Thyroid gland (tissue), 4 donors: ENCODE measurements at regions not wholly inside any gene's neighbourhood (a gene's known extent, or its start where the extent isn't known, plus 50 kb on each side); places are given as distances from the start of the nearest gene placed in this dataset.

ENCODE experiments used
- DNase-seq, 2 donors: peaks; one replicate each; pipeline ENCODE4 v3.0.0-alpha.2; 2019
- H3K27ac ChIP-seq, 3 donors: fragments of 200-600 bp; sonication (generic); 1 replicate in 2 of 3; 2 replicates in 1 of 3; pipeline ENCODE4 v1.5.1; 2016 to 2019; ENCODE audit warnings: mild to moderate bottlenecking in 1 of 3, moderate library complexity in 1 of 3
- H3K27me3 ChIP-seq: fragments of 200-600 bp; sonication (generic); one replicate; pipeline ENCODE4 v1.5.1; 2019
- H3K36me3 ChIP-seq, 2 donors: fragments of 200-600 bp; sonication (generic); one replicate each; pipeline ENCODE4 v1.5.1; 2016 to 2019
- H3K4me1 ChIP-seq, 2 donors: fragments of 200-600 bp; sonication (generic); one replicate each; pipeline ENCODE4 v1.5.1; 2017 to 2019
- H3K4me3 ChIP-seq, 3 donors: fragments of 200-600 bp; sonication (generic); replicated peaks in 1 of 3; 1 replicate in 2 of 3; 2 replicates in 1 of 3; pipeline ENCODE4 v1.5.1; 2016; ENCODE audit warnings: mild to moderate bottlenecking in 1 of 3
- H3K9me3 ChIP-seq: fragments of 200-600 bp; sonication (generic); one replicate; pipeline ENCODE4 v1.5.1; 2017
- POLR2A ChIP-seq, 2 donors: fragments of 450-650 bp; IDR thresholded peaks; one replicate each; pipeline ENCODE4 v1.6.1; 2017; ENCODE audit warnings: antibody characterized with exemption in 2 of 2, mild to moderate bottlenecking in 2 of 2, moderate library complexity in 1 of 2
- WGBS, 2 donors: methylation state at CpG; one replicate each; pipeline ENCODE4 v1.1.5; 2017; 5-methylcytosine and 5-hydroxymethylcytosine counted together
- intact Hi-C: fragments of 100-400 bp; cut with DNase I; formaldehyde crosslinking; loops from one replicate; pipeline ENCODE4 v1.15.1; 2023
- TF ChIP-seq, protein P1 (sequence below), 6 experiments: fragments of 200-600 bp in 3 of 6; fragments of 450-650 bp in 3 of 6; sonication (generic) in 3 of 6; IDR thresholded peaks; one replicate each; pipeline ENCODE4 v1.5.1; 2016 to 2019; ENCODE audit warnings: antibody characterized with exemption in 6 of 6, mild to moderate bottlenecking in 2 of 6, inconsistent platforms in 1 of 6, moderate library complexity in 1 of 6

DNA sequence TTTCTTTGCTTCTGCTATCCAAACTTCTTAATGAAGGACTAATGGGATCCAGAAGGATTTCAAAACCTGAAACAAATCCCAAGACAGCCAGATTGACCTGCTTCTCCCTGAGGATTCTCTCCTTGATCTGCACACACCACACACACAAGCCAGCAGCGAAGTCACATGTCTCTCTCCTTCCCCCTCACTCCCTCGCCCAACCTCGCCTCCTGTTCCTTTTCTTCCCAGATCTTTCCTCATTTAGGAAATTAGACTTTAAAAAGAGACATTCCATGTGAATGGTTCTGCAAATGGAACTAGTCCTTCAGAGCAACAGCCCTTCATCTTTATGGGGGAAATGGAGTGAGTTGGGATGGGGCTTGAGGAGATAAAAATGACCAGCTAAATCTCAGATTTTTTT, 639.1 kb upstream of the SETBP1 start:
- no peak for DNase-seq

DNA sequence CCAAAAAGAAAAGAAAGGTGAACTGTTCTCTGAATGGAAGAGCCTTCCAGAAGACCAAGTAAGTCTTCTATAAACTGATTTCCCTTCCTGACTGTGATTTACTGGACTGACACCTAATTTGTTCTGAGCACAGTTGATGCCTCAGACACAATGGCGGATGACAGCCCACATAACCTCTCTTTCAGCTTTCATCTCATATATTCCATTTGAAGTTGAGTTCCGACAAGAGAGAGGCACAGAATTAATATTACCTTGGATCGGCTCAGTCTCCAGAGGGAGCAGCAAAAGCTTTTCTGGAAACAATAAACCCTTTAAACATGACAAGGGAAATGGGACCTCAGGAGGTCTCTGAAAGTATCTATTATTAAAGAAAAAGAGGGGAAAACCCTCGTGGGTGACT, 638.7 kb upstream of the SETBP1 start:
- 72% methylated on average over 4 of the region's 4 CpGs for WGBS, 2 donors

More for the DNA sequence above, 639.1 kb upstream of the SETBP1 start:
- intact Hi-C loops: no loop called here
- H3K9me3 ChIP-seq: no peaks in the 10 kb centered on the region
- no peaks in the 10 kb centered on the region for H3K4me1 ChIP-seq
- no peak overlapping the region for H3K4me3 ChIP-seq
- WGBS, 2 donors: 86 to 90% methylated on average over 3 of the region's 3 CpGs
- H3K36me3 ChIP-seq: no peaks in the 10 kb centered on the region
- H3K27me3 ChIP-seq: no peaks in the 10 kb centered on the region
- H3K27ac ChIP-seq: no peak overlapping the region
- TF ChIP-seq, protein P1, sequence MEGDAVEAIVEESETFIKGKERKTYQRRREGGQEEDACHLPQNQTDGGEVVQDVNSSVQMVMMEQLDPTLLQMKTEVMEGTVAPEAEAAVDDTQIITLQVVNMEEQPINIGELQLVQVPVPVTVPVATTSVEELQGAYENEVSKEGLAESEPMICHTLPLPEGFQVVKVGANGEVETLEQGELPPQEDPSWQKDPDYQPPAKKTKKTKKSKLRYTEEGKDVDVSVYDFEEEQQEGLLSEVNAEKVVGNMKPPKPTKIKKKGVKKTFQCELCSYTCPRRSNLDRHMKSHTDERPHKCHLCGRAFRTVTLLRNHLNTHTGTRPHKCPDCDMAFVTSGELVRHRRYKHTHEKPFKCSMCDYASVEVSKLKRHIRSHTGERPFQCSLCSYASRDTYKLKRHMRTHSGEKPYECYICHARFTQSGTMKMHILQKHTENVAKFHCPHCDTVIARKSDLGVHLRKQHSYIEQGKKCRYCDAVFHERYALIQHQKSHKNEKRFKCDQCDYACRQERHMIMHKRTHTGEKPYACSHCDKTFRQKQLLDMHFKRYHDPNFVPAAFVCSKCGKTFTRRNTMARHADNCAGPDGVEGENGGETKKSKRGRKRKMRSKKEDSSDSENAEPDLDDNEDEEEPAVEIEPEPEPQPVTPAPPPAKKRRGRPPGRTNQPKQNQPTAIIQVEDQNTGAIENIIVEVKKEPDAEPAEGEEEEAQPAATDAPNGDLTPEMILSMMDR (IDR thresholded peaks at IDR 0.05): no peak
- no peak for TF ChIP-seq POLR2A (IDR thresholded peaks at IDR 0.05)

DNA sequence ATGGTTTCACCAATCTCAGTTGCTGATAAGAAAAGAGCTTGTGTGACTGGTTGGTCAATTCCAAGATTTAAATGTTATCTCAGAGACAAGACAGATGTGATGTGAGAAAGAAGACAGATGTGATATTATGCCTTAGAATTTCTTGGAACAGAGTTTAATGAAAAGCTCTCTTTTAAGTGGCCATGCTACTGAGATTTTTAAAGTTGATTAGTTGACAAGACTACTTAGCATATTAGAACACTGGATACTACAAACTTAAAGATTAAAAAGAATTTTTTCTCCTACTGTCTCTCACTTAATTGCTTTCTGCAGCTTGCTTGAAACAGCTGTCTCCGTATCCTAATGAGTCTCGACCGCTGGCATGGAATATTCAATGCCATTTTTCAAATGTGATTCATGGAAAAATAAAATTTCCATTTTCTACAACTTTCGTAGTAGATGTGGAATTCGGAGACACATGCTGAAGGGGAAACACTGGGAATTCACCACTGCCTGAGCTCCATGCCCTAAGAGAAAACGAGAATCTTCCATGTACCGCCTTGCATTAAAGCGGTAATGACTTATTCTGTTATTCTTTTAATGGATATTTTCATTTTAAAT, 634.2 kb upstream of the SETBP1 start:
- no peaks in the 10 kb centered on the region for H3K4me1 ChIP-seq
- TF ChIP-seq, protein P1 (IDR thresholded peaks at IDR 0.05): no peak
- no peak for TF ChIP-seq POLR2A (IDR thresholded peaks at IDR 0.05)
- H3K9me3 ChIP-seq: no peaks in the 10 kb centered on the region
- intact Hi-C loops: no loop called here
- no peaks in the 10 kb centered on the region for H3K27me3 ChIP-seq
- no peak overlapping the region for H3K4me3 ChIP-seq
- no peak for DNase-seq
- H3K27ac ChIP-seq: no peak overlapping the region
- no peaks in the 10 kb centered on the region for H3K36me3 ChIP-seq
- WGBS, 2 donors: 91 to 94% methylated on average over 8 of the region's 8 CpGs

More for the DNA sequence above, 638.7 kb upstream of the SETBP1 start:
- Histone ChIP-seq H3K27ac (no peak overlapping the region), H3K4me1 (no peaks in the 10 kb centered on the region), H3K36me3 (no peaks in the 10 kb centered on the region), H3K4me3 (no peak overlapping the region), H3K9me3 (no peaks in the 10 kb centered on the region), H3K27me3 (no peaks in the 10 kb centered on the region)
- DNase-seq: no peak
- intact Hi-C loops: no loop called here
- TF ChIP-seq POLR2A (IDR thresholded peaks at IDR 0.05): no peak
- TF ChIP-seq, protein P1 (IDR thresholded peaks at IDR 0.05): no peak

DNA sequence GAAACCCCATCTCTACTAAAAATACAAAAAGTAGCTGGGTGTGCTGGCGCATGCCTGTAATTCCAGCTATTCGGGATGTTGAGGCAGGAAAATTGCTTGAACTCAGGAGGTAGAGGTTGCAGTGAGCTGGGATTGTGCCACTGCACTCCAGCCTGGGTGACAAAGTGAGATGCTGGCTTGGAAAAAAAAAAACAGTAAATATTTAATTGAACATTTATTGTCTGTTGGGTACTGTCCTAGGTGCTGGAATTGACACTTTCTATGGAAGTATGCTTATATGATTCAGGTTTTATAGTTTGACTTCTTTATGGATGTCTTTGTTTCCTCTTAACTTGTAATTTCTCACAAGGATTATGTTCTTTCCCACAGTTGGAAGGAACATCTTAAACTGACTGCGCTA, 633.1 kb upstream of the SETBP1 start:
- DNase-seq: no peak
- H3K4me3 ChIP-seq: no peak overlapping the region
- H3K4me1 ChIP-seq: no peaks in the 10 kb centered on the region
- no peaks in the 10 kb centered on the region for H3K27me3 ChIP-seq
- H3K36me3 ChIP-seq: no peaks in the 10 kb centered on the region
- intact Hi-C loops: no loop called here
- 93 to 95% methylated on average over 3 of the region's 3 CpGs for WGBS, 2 donors
- H3K27ac ChIP-seq: no peak overlapping the region
- H3K9me3 ChIP-seq: no peaks in the 10 kb centered on the region
- TF ChIP-seq, protein P1 (IDR thresholded peaks at IDR 0.05): no peak
- no peak for TF ChIP-seq POLR2A (IDR thresholded peaks at IDR 0.05)

DNA sequence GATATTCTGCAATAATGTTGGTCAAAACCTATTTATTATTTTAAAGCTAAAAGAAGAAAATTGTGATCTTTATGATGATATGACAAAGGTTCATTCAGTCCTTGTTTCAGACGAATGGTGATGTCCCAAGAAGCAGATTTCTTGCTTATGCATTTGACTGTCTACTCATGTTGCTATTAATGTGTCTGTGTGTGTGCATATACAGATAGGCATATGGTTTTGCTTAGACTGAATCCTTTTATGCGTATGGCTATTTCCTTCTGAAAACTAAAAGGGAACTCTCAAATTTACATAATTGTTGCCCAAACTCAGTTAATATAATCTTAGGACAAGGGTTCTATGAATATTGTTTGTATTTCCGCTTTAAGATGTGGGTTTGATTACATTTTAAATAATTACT, 632.3 kb upstream of the SETBP1 start:
- Histone ChIP-seq H3K4me1 (no peaks in the 10 kb centered on the region), H3K9me3 (no peaks in the 10 kb centered on the region), H3K27me3 (no peaks in the 10 kb centered on the region), H3K4me3 (no peak overlapping the region), H3K36me3 (no peaks in the 10 kb centered on the region), H3K27ac (no peak overlapping the region)
- TF ChIP-seq POLR2A (IDR thresholded peaks at IDR 0.05): no peak
- TF ChIP-seq, protein P1 (IDR thresholded peaks at IDR 0.05): no peak
- 87 to 92% methylated on average over 3 of the region's 3 CpGs for WGBS, 2 donors
- no peak for DNase-seq
- intact Hi-C loops: no loop called here
